ENCODE measurements at regions not wholly inside any gene's neighbourhood (a gene's known extent, or its start where the extent isn't known, plus 50 kb on each side); places are given as distances from the start of the nearest gene placed in this dataset.

DNA sequence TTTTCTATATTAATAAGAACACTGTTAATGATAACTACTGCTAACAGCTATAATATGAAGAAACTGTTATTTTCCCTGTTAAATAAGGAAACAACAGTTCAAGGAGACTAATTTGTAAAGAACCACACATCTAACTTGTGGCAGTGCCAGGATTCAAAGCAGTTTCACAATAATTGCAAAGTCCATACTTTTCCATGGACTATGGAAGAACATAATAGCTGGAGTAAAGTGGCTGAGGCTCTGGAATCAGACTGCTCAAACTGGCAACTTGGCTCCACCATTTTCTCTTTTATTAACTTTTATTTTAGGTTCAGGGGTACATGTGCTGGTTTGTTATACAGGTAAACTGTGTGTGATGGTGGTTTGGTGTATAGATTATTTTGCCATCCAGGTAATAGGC lies 393.7 kb upstream of the CPEB2 start:
- TF ChIP-seq ZNF274 (IDR thresholded peaks at IDR 0.05; ENCODE audit: low read depth, low read length) (no peak), SUZ12 (IDR thresholded peaks at IDR 0.05; ENCODE audit: extremely low read depth, insufficient read depth, insufficient read length) (no peak)

Data from NT2/D1 (cell line).